Endothelial cell of umbilical vein (primary cell): ENCODE measurements at regions not wholly inside any gene's neighbourhood (a gene's known extent, or its start where the extent isn't known, plus 50 kb on each side); places are given as distances from the start of the nearest gene placed in this dataset.

Experiments
- BruUV-seq: library from RNA; stranded (reverse); fragments of 400-500 nt; replicated peaks from 2 replicates; lab custom pipeline; 2021; lab: Mats Ljungman, UMichigan
- CTCF ChIA-PET: fragments of 300-600, 350-600 bp; sonication (Branson Sonifier 250); formaldehyde crosslinking; loops from one replicate; lab custom pipeline; 2021; ENCODE audit warnings: antibody characterized with exemption, inconsistent platforms; lab: Charles Lee
- POLR2A ChIA-PET: fragments of 300-600, 350-600 bp; sonication (Branson Sonifier 250); formaldehyde crosslinking; loops from one replicate; lab custom pipeline; 2021; ENCODE audit warnings: antibody characterized with exemption, inconsistent platforms; lab: Charles Lee
- DNase-seq: peaks from one replicate; pipeline ENCODE4 v3.0.0-alpha.2; 2011; ENCODE audit warnings: low read depth, low spot score
- FAIRE-seq: peaks from 2 replicates; lab custom pipeline; 2011; peaks lifted over from hg19 to GRCh38; lab: Jason Lieb, UNC
- H2AFZ ChIP-seq: 2 replicates; pipeline ENCODE4 v1.6.0; 2012; ENCODE audit warnings: low read depth, low read length, control low read depth, inconsistent platforms
- H3K27ac ChIP-seq: 2 replicates; pipeline ENCODE4 v1.5.1; 2011; ENCODE audit warnings: low read depth, mild to moderate bottlenecking, control low read depth, low read length, moderate library complexity; ENCODE audit not compliant: insufficient read depth
- H3K27me3 ChIP-seq, 2 experiments: 2 replicates each; pipeline versions ENCODE4 v1.6.0 to v1.6.1; 2011; ENCODE audit warnings: low read length in 2 of 2, mixed read lengths in 1 of 2; ENCODE audit not compliant: control insufficient read depth in 2 of 2, insufficient read depth in 2 of 2
- H3K36me3 ChIP-seq, 2 experiments: 2 replicates in 1 of 2; 3 replicates in 1 of 2; pipeline ENCODE4 v1.5.1; 2011; ENCODE audit warnings: low read length in 2 of 2, mild to moderate bottlenecking in 1 of 2, moderate library complexity in 1 of 2; ENCODE audit not compliant: control insufficient read depth in 2 of 2, insufficient read depth in 2 of 2; ENCODE audit errors: extremely low read depth in 1 of 2
- H3K4me1 ChIP-seq: 3 replicates; pipeline ENCODE4 v1.5.1; 2011; ENCODE audit warnings: mild to moderate bottlenecking, low read length; ENCODE audit not compliant: control insufficient read depth, insufficient read depth; ENCODE audit errors: extremely low read depth
- H3K4me2 ChIP-seq: 2 replicates; pipeline ENCODE4 v1.6.1; 2011; ENCODE audit warnings: low read length, control low read depth, mixed read lengths; ENCODE audit not compliant: insufficient read depth
- H3K4me3 ChIP-seq, 3 experiments: fragments of 200-600 bp in 1 of 3; sonication (generic), shearing (Covaris generic) in 1 of 3; replicated peaks in 1 of 3; 2 replicates each; pipeline ENCODE4 v1.5.1; 2011 to 2016; ENCODE audit warnings: control low read depth in 3 of 3, low read length in 3 of 3, mild to moderate bottlenecking in 2 of 3, inconsistent platforms in 1 of 3, low read depth in 1 of 3, moderate library complexity in 1 of 3; ENCODE audit not compliant: insufficient read depth in 1 of 3
- H3K79me2 ChIP-seq: 2 replicates; pipeline ENCODE4 v1.6.0; 2012; ENCODE audit warnings: low read length, inconsistent platforms; ENCODE audit not compliant: control insufficient read depth, insufficient read depth
- H3K9ac ChIP-seq: replicated peaks from 2 replicates; pipeline ENCODE3; 2011; ENCODE audit warnings: low read length, control low read depth; ENCODE audit not compliant: insufficient read depth; ENCODE audit errors: extremely low read depth
- H3K9me1 ChIP-seq: replicated peaks from 3 replicates; pipeline ENCODE4 v1.6.0; 2011; ENCODE audit warnings: mild to moderate bottlenecking, low read length; ENCODE audit not compliant: control insufficient read depth, insufficient read depth; ENCODE audit errors: extremely low read depth
- H3K9me3 ChIP-seq: replicated peaks from 2 replicates; pipeline ENCODE4 v1.5.1; 2012; ENCODE audit warnings: low read length, inconsistent platforms; ENCODE audit not compliant: control insufficient read depth, insufficient read depth
- H4K20me1 ChIP-seq: replicated peaks from 2 replicates; pipeline ENCODE3; 2011; ENCODE audit warnings: mild to moderate bottlenecking, low read length; ENCODE audit not compliant: control insufficient read depth, insufficient read depth; ENCODE audit errors: extremely low read depth
- EZH2 ChIP-seq: IDR thresholded peaks from 2 replicates; pipeline ENCODE4 v1.6.1; 2012; ENCODE audit warnings: borderline replicate concordance, low read depth, mild to moderate bottlenecking, moderate library complexity, low read length, inconsistent platforms; ENCODE audit not compliant: severe bottlenecking
- FOS ChIP-seq: IDR thresholded peaks from 2 replicates; pipeline ENCODE4 v1.6.1; 2011; ENCODE audit warnings: mild to moderate bottlenecking, low read length, moderate library complexity, borderline replicate concordance; ENCODE audit not compliant: insufficient read depth
- GATA2 ChIP-seq: IDR thresholded peaks from 2 replicates; pipeline ENCODE4 v1.7.0; 2011; ENCODE audit warnings: low read depth, mild to moderate bottlenecking, moderate library complexity, mixed read lengths, low read length; ENCODE audit not compliant: insufficient read length, insufficient read depth
- JUN ChIP-seq: IDR thresholded peaks from 2 replicates; pipeline ENCODE4 v1.6.1; 2011; ENCODE audit warnings: borderline replicate concordance, low read depth; ENCODE audit not compliant: insufficient read length, insufficient read depth
- MYC ChIP-seq: IDR thresholded peaks from one replicate; pipeline ENCODE4 v1.6.1; 2011; ENCODE audit warnings: mild to moderate bottlenecking, low read depth, low read length
- POLR2A ChIP-seq: IDR thresholded peaks from 2 replicates; pipeline ENCODE4 v1.6.1; 2012; ENCODE audit warnings: low read depth, mild to moderate bottlenecking, control low read depth, low read length
- POLR2AphosphoS5 ChIP-seq: IDR thresholded peaks from 2 replicates; pipeline ENCODE4 v1.6.1; 2012; ENCODE audit warnings: low read depth, mild to moderate bottlenecking, control low read depth, low read length, moderate library complexity; ENCODE audit not compliant: insufficient read depth
- dilution Hi-C: fragments of 300-500 bp; cut with MboI; formaldehyde crosslinking; loops from one replicate; pipeline ENCODE4 v1.15.0; 2019; ENCODE audit warnings: low sequenced_read_pairs; ENCODE audit not compliant: extremely low pct_ligation_motif_present
- intact Hi-C: fragments of 100-400 bp; cut with micrococcal nuclease; formaldehyde crosslinking; loops from one replicate; pipeline ENCODE4 v1.10.0; 2022
- TF ChIP-seq, protein P1 (sequence below), 2 donors: IDR thresholded peaks; 1 replicate in 1 of 2; 2 replicates in 1 of 2; pipeline ENCODE4 v1.5.1; 2011; ENCODE audit warnings: low read length in 2 of 2, mild to moderate bottlenecking in 2 of 2, moderate library complexity in 2 of 2, control low read depth in 1 of 2, inconsistent platforms in 1 of 2, low read depth in 1 of 2; ENCODE audit not compliant: insufficient read depth in 1 of 2; ENCODE audit errors: extremely low read depth in 1 of 2
- TF ChIP-seq, protein P2 (sequence below): IDR thresholded peaks from 2 replicates; pipeline ENCODE4 v1.6.1; 2011; ENCODE audit not compliant: insufficient read depth, insufficient read length

DNA sequence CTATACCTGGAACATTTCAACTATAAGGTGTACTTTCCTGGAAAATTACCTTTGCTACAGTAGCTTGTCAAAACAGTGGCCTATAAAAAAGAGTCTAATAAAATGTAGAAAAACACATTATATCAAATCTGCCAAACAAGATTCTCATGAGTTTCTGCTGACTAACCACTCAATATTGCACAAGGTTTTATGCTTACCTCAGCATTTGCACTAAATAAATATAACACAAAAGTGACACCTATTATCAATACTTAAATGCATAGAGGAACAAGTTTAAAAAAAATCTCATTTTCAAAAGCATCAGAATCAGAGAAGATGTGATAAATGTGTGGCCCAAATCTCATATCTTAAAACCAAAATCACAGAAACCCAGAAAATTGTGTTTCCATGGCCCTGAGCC is 281.4 kb downstream of the RSL24D1 start:
- H3K9ac ChIP-seq, result no peak overlapping the region
- no peaks in the 10 kb centered on the region for H4K20me1 ChIP-seq
- H3K27me3 ChIP-seq, result no peaks in the 10 kb centered on the region
- DNase-seq (no peak), FAIRE-seq (no peak)
- H3K4me2 ChIP-seq, result no peak overlapping the region
- no peaks in the 10 kb centered on the region for H3K79me2 ChIP-seq
- no peak overlapping the region for H3K27ac ChIP-seq
- dilution Hi-C loops (no loop called here), intact Hi-C loops (no loop called here)
- no peak overlapping the region for H3K4me3 ChIP-seq
- no peak overlapping the region for H2AFZ ChIP-seq
- H3K36me3 ChIP-seq, result no peaks in the 10 kb centered on the region
- H3K9me3 ChIP-seq, result no peaks in the 10 kb centered on the region
- no peaks in the 10 kb centered on the region for H3K9me1 ChIP-seq
- POLR2A ChIA-PET, result no interaction called here
- no peaks in the 10 kb centered on the region for H3K4me1 ChIP-seq
- CTCF ChIA-PET, result no interaction called here
- TF ChIP-seq EZH2 (no peak), POLR2AphosphoS5 (no peak), POLR2A (no peak), FOS (no peak), MYC (no peak), GATA2 (no peak), JUN (no peak)
- TF ChIP-seq, protein P1, sequence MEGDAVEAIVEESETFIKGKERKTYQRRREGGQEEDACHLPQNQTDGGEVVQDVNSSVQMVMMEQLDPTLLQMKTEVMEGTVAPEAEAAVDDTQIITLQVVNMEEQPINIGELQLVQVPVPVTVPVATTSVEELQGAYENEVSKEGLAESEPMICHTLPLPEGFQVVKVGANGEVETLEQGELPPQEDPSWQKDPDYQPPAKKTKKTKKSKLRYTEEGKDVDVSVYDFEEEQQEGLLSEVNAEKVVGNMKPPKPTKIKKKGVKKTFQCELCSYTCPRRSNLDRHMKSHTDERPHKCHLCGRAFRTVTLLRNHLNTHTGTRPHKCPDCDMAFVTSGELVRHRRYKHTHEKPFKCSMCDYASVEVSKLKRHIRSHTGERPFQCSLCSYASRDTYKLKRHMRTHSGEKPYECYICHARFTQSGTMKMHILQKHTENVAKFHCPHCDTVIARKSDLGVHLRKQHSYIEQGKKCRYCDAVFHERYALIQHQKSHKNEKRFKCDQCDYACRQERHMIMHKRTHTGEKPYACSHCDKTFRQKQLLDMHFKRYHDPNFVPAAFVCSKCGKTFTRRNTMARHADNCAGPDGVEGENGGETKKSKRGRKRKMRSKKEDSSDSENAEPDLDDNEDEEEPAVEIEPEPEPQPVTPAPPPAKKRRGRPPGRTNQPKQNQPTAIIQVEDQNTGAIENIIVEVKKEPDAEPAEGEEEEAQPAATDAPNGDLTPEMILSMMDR (IDR thresholded peaks at IDR 0.05; ENCODE audit: extremely low read depth in 1 of 2, insufficient read depth in 1 of 2, low read depth in 1 of 2, low read length in 2 of 2), result no peak
- TF ChIP-seq, protein P2, sequence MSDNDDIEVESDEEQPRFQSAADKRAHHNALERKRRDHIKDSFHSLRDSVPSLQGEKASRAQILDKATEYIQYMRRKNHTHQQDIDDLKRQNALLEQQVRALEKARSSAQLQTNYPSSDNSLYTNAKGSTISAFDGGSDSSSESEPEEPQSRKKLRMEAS, result no peak
- BruUV-seq, result no TSS peak
